K562 (cell line): ENCODE measurements at regions not wholly inside any gene's neighbourhood (a gene's known extent, or its start where the extent isn't known, plus 50 kb on each side); places are given as distances from the start of the nearest gene placed in this dataset.

ENCODE experiments used
- NR2F6 ChIP-seq: fragments of 450-650 bp; formaldehyde crosslinking; IDR thresholded peaks from 2 replicates; pipeline ENCODE4 v1.4.0; 2020; ENCODE audit warnings: mild to moderate bottlenecking
- TF ChIP-seq, protein P1 (sequence below): fragments of 450-650 bp; IDR thresholded peaks from 2 replicates; pipeline ENCODE4 v1.6.1; 2016; ENCODE audit warnings: low read depth
- TF ChIP-seq, protein P2 (sequence below): sonication (generic); formaldehyde crosslinking; IDR thresholded peaks from 2 replicates; pipeline ENCODE4 v1.8.0; 2022; ENCODE audit warnings: mild to moderate bottlenecking, missing genetic modification reagents

DNA sequence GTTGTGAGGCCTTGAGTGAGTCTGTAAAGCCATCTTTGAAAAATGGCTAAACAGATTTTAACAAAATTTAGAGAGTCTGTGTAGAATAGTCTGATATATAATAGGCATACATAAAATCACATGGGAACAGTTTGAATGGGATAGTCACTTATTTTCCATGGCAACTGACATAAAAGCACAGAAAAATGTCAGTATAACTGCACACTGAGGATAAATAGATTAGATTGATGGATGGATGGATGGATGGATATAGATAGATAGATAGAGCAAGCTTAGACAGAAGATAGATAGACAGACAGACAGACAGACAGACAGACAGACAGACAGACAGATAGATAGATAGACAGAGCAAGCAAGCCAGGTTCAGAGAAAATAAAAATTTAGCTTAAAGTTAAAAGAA is 660.2 kb upstream of the API5 start (continued):
- TF ChIP-seq, protein P1, sequence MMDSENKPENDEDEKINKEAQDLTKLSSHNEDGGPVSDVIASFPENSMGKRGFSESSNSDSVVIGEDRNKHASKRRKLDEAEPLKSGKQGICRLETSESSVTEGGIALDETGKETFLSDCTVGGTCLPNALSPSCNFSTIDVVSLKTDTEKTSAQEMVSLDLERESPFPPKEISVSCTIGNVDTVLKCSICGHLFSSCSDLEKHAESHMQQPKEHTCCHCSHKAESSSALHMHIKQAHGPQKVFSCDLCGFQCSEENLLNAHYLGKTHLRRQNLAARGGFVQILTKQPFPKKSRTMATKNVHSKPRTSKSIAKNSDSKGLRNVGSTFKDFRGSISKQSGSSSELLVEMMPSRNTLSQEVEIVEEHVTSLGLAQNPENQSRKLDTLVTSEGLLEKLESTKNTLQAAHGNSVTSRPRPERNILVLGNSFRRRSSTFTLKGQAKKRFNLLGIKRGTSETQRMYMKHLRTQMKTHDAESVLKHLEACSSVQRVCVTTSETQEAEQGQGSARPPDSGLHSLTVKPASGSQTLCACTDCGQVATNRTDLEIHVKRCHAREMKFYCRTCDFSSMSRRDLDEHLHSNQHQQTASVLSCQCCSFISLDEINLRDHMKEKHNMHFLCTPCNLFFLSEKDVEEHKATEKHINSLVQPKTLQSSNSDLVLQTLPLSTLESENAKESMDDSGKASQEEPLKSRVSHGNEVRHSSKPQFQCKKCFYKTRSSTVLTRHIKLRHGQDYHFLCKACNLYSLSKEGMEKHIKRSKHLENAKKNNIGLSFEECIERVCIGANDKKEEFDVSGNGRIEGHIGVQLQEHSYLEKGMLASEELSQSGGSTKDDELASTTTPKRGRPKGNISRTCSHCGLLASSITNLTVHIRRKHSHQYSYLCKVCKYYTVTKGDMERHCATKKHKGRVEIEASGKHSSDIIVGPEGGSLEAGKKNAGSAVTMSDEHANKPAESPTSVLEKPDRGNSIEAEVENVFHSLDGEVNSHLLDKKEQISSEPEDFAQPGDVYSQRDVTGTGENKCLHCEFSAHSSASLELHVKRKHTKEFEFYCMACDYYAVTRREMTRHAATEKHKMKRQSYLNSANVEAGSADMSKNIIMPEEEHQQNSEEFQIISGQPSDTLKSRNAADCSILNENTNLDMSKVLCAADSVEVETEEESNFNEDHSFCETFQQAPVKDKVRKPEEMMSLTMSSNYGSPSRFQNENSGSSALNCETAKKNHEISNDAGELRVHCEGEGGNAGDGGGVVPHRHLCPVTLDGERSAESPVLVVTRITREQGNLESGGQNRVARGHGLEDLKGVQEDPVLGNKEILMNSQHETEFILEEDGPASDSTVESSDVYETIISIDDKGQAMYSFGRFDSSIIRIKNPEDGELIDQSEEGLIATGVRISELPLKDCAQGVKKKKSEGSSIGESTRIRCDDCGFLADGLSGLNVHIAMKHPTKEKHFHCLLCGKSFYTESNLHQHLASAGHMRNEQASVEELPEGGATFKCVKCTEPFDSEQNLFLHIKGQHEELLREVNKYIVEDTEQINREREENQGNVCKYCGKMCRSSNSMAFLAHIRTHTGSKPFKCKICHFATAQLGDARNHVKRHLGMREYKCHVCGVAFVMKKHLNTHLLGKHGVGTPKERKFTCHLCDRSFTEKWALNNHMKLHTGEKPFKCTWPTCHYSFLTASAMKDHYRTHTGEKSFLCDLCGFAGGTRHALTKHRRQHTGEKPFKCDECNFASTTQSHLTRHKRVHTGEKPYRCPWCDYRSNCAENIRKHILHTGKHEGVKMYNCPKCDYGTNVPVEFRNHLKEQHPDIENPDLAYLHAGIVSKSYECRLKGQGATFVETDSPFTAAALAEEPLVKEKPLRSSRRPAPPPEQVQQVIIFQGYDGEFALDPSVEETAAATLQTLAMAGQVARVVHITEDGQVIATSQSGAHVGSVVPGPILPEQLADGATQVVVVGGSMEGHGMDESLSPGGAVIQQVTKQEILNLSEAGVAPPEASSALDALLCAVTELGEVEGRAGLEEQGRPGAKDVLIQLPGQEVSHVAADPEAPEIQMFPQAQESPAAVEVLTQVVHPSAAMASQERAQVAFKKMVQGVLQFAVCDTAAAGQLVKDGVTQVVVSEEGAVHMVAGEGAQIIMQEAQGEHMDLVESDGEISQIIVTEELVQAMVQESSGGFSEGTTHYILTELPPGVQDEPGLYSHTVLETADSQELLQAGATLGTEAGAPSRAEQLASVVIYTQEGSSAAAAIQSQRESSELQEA: no peak
- TF ChIP-seq NR2F6 (CRISPR knock-in tag): no peak
- TF ChIP-seq, protein P2, sequence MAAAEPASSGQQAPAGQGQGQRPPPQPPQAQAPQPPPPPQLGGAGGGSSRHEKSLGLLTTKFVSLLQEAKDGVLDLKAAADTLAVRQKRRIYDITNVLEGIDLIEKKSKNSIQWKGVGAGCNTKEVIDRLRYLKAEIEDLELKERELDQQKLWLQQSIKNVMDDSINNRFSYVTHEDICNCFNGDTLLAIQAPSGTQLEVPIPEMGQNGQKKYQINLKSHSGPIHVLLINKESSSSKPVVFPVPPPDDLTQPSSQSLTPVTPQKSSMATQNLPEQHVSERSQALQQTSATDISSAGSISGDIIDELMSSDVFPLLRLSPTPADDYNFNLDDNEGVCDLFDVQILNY: no peak
